Osteoblast (primary cell): ENCODE measurements at regions not wholly inside any gene's neighbourhood (a gene's known extent, or its start where the extent isn't known, plus 50 kb on each side); places are given as distances from the start of the nearest gene placed in this dataset.

Experiments used
- DNase-seq: peaks from one replicate; pipeline ENCODE4 v3.0.0; 2011; ENCODE audit warnings: low spot score, mixed read lengths; ENCODE audit not compliant: insufficient read length; ENCODE audit errors: missing footprints
- H2AFZ ChIP-seq: 2 replicates; pipeline ENCODE4 v1.6.0; 2011; ENCODE audit warnings: mild to moderate bottlenecking, low read length
- H3K27ac ChIP-seq: 2 replicates; pipeline ENCODE4 v1.5.1; 2011; ENCODE audit warnings: mild to moderate bottlenecking, low read depth, low read length, moderate library complexity
- H3K27me3 ChIP-seq: 2 replicates; pipeline ENCODE4 v1.6.0; 2012; ENCODE audit warnings: mild to moderate bottlenecking, control low read depth, inconsistent platforms, low read length, moderate library complexity; ENCODE audit not compliant: insufficient read depth
- H3K36me3 ChIP-seq: 2 replicates; pipeline ENCODE4 v1.5.1; 2011; ENCODE audit warnings: mild to moderate bottlenecking, low read length, control low read depth, moderate library complexity; ENCODE audit not compliant: insufficient read depth
- H3K4me1 ChIP-seq: 2 replicates; pipeline ENCODE4 v1.5.1; 2011; ENCODE audit warnings: mild to moderate bottlenecking, low read length, control low read depth, moderate library complexity; ENCODE audit not compliant: insufficient read depth
- H3K4me2 ChIP-seq: 2 replicates; pipeline ENCODE4 v1.6.0; 2011; ENCODE audit warnings: mild to moderate bottlenecking, low read length; ENCODE audit not compliant: insufficient read depth
- H3K4me3 ChIP-seq: fragments of 200-600 bp; sonication (generic); 3 replicates; pipeline ENCODE4 v1.5.1; 2012; ENCODE audit warnings: mild to moderate bottlenecking, low read length, inconsistent platforms; ENCODE audit not compliant: insufficient read depth
- H3K79me2 ChIP-seq: 2 replicates; pipeline ENCODE4 v1.6.0; 2012; ENCODE audit warnings: mild to moderate bottlenecking, low read length, control low read depth, inconsistent platforms; ENCODE audit not compliant: insufficient read depth
- H3K9me3 ChIP-seq: 2 replicates; pipeline ENCODE4 v1.5.1; 2011; ENCODE audit warnings: low read depth, low read length, control low read depth
- H4K20me1 ChIP-seq: 2 replicates; pipeline ENCODE4 v1.6.0; 2012; ENCODE audit warnings: mild to moderate bottlenecking, low read length, control low read depth; ENCODE audit not compliant: insufficient read depth
- TF ChIP-seq, protein P1 (sequence below): IDR thresholded peaks from 2 replicates; pipeline ENCODE4 v1.5.1; 2011; ENCODE audit warnings: mild to moderate bottlenecking, low read depth, low read length, moderate library complexity; ENCODE audit errors: extremely low read depth

DNA sequence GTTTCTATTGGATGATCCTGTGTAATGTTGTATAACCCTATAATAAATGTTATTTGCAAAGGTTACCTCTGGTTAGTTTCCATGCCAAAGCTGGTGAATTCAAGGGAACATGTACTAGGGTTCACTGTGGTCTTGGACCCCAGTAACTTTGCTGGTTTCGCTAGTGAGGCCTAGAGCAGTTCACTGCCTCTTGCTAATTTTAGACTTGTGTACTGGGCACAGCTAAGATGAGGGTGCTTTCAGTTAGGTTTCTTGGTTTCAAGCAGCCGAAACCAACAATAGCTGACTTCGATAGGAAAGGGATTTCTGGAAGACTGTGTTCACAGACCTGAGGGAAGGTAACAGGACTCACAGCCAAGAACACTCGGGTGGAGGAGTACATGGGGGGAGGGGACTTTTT is 215.5 kb upstream of the BCOR start:
- Histone ChIP-seq H3K4me3 (no peak overlapping the region), H3K36me3 (no peaks in the 10 kb centered on the region), H3K79me2 (no peaks in the 10 kb centered on the region), H3K4me1 (no peaks in the 10 kb centered on the region), H3K9me3 (peaks cover 6% of the 10 kb centered on the region), H3K27ac (no peak overlapping the region), H2AFZ (no peak overlapping the region), H3K27me3 (peaks cover 31% of the 10 kb centered on the region), H4K20me1 (no peaks in the 10 kb centered on the region), H3K4me2 (no peak overlapping the region)
- TF ChIP-seq, protein P1, sequence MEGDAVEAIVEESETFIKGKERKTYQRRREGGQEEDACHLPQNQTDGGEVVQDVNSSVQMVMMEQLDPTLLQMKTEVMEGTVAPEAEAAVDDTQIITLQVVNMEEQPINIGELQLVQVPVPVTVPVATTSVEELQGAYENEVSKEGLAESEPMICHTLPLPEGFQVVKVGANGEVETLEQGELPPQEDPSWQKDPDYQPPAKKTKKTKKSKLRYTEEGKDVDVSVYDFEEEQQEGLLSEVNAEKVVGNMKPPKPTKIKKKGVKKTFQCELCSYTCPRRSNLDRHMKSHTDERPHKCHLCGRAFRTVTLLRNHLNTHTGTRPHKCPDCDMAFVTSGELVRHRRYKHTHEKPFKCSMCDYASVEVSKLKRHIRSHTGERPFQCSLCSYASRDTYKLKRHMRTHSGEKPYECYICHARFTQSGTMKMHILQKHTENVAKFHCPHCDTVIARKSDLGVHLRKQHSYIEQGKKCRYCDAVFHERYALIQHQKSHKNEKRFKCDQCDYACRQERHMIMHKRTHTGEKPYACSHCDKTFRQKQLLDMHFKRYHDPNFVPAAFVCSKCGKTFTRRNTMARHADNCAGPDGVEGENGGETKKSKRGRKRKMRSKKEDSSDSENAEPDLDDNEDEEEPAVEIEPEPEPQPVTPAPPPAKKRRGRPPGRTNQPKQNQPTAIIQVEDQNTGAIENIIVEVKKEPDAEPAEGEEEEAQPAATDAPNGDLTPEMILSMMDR = no peak
- DNase-seq = no peak

GRCh38 chrX:40310447-40310846 is 212.7 kb upstream of the BCOR start:
- H3K9me3 ChIP-seq = no peaks in the 10 kb centered on the region
- H3K4me3 ChIP-seq = no peak overlapping the region
- no peaks in the 10 kb centered on the region for H3K4me1 ChIP-seq
- H3K4me2 ChIP-seq = no peak overlapping the region
- H4K20me1 ChIP-seq = no peaks in the 10 kb centered on the region
- DNase-seq = no peak
- H2AFZ ChIP-seq = no peak overlapping the region
- H3K27me3 ChIP-seq = peaks cover 27% of the 10 kb centered on the region
- no peaks in the 10 kb centered on the region for H3K36me3 ChIP-seq
- TF ChIP-seq, protein P1 = no peak
- H3K79me2 ChIP-seq = no peaks in the 10 kb centered on the region
- H3K27ac ChIP-seq = no peak overlapping the region

- Histone ChIP-seq H3K4me3 (no peak overlapping the region), H2AFZ (no peak overlapping the region), H3K9me3 (no peaks in the 10 kb centered on the region), H3K27me3 (peaks cover 27% of the 10 kb centered on the region), H3K27ac (no peak overlapping the region), H4K20me1 (no peaks in the 10 kb centered on the region), H3K4me2 (no peak overlapping the region), H3K36me3 (no peaks in the 10 kb centered on the region), H3K4me1 (no peaks in the 10 kb centered on the region), H3K79me2 (no peaks in the 10 kb centered on the region)
- TF ChIP-seq, protein P1 = no peak
- no peak for DNase-seq
Measured at GRCh38 chrX:40310016-40310415, 212.3 kb upstream of the BCOR start.

DNA sequence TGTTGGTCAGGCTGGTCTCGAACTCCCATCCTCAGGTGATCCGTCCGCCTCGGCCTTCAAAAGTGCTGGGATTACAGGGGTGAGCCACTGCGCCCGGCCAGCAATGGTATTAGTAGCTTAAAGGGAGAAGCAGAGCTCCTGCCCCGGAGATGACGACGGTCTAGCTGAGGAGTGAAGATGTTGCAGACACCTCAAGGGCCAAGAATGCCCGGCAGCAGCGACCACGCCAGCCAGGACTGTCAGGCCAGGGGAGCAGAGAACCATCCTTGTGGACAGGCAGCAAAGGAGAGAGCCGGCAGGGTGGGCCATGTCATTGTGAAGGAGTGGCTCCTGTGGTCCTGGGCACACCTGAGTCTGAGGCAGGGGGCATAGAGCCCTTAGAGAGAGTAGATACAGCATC is 210.1 kb upstream of the BCOR start:
- Histone ChIP-seq H3K27me3 (peaks cover 24% of the 10 kb centered on the region), H2AFZ (no peak overlapping the region), H4K20me1 (no peaks in the 10 kb centered on the region), H3K9me3 (no peaks in the 10 kb centered on the region), H3K27ac (no peak overlapping the region), H3K4me2 (no peak overlapping the region), H3K4me3 (no peak overlapping the region), H3K79me2 (no peaks in the 10 kb centered on the region), H3K36me3 (no peaks in the 10 kb centered on the region), H3K4me1 (no peaks in the 10 kb centered on the region)
- TF ChIP-seq, protein P1 = no peak
- no peak for DNase-seq
